DMS 273 (cell line): ENCODE measurements at regions not wholly inside any gene's neighbourhood (a gene's known extent, or its start where the extent isn't known, plus 50 kb on each side); places are given as distances from the start of the nearest gene placed in this dataset.
"Not testable (repeated sequence)": the region's sequence is repeated elsewhere in the genome, so short reads cannot be mapped to it uniquely, and the experiment has no call there.

Experiments used
- DNase-seq: peaks from one replicate; lab custom pipeline; 2025; ENCODE audit not compliant: unreplicated experiment; lab: John Stamatoyannopoulos, UW

- no peak for DNase-seq
These were observed 489.6 kb downstream of the TNS3 start for GRCh38 chr7:47092336-47092735.

GRCh38 chr7:47091141-47091540, 490.8 kb downstream of the TNS3 start:
- DNase-seq: no peak

GRCh38 chr7:47089461-47089860, 492.4 kb downstream of the TNS3 start:
- DNase-seq: no peak

GRCh38 chr7:47089068-47089417, 492.9 kb downstream of the TNS3 start:
- DNase-seq: no peak

GRCh38 chr7:47088329-47089067, 493.4 kb downstream of the TNS3 start:
- peak; percentile 87 for DNase-seq

- no peak for DNase-seq
These were observed 494.0 kb downstream of the TNS3 start for GRCh38 chr7:47087866-47088265.

GRCh38 chr7:47085491-47086275, 496.2 kb downstream of the TNS3 start:
- DNase-seq: no peak

GRCh38 chr7:47083476-47084250, 498.2 kb downstream of the TNS3 start:
- DNase-seq: no peak

GRCh38 chr7:47080816-47081215, 501.1 kb downstream of the TNS3 start:
- DNase-seq: peak; percentile 8

- no peak for DNase-seq
These were observed 503.7 kb downstream of the TNS3 start for GRCh38 chr7:47078241-47078640.

GRCh38 chr7:47074702-47075153, 507.2 kb downstream of the TNS3 start:
- no peak for DNase-seq

- no peak for DNase-seq
These were observed 508.6 kb downstream of the TNS3 start for GRCh38 chr7:47073284-47073683.

- DNase-seq: peak; percentile 20
These were observed 510.0 kb downstream of the TNS3 start for GRCh38 chr7:47071866-47072265.

GRCh38 chr7:47069385-47070076, 512.4 kb downstream of the TNS3 start:
- DNase-seq: no peak

GRCh38 chr7:47066976-47067614, 514.8 kb downstream of the TNS3 start:
- no peak for DNase-seq

- no peak for DNase-seq
These were observed 525.2 kb downstream of the TNS3 start for GRCh38 chr7:47056731-47057130.

GRCh38 chr7:47052541-47053208, 529.2 kb downstream of the TNS3 start:
- DNase-seq: not testable (repeated sequence)

- DNase-seq: no peak
These were observed 532.6 kb downstream of the TNS3 start for GRCh38 chr7:47049234-47049774.

GRCh38 chr7:47047384-47047783, 534.5 kb downstream of the TNS3 start:
- DNase-seq: peak; percentile 7

GRCh38 chr7:47046949-47047348, 535.0 kb downstream of the TNS3 start:
- DNase-seq: no peak
